Globus pallidus (tissue), 1 donor: ENCODE measurements at regions not wholly inside any gene's neighbourhood (a gene's known extent, or its start where the extent isn't known, plus 50 kb on each side); places are given as distances from the start of the nearest gene placed in this dataset.

Experiments used
- DNase-seq: peaks from one replicate; pipeline ENCODE4 v3.0.0-alpha.2; 2015; ENCODE audit warnings: low spot score

DNA sequence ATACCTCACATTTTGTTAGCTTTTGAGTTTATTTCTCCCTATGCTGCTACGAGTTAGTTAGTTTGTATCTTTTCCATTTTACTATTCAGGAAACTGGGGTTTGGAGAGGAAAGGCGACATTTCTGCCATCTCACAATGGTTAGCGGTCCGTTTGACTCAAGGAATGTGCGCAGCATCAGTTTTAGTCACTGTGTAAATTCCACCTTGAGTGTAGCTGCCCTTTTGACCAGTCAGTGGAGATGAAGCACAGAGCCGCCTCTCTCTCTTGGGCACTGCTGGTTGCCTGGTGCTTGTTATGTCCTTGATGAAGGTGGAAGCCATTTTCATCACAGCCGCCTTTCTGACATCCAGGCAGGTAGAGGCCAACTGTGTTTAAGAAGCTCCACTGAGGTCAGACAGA is 185.5 kb downstream of the SCP2D1 start:
- no peak for DNase-seq

DNA sequence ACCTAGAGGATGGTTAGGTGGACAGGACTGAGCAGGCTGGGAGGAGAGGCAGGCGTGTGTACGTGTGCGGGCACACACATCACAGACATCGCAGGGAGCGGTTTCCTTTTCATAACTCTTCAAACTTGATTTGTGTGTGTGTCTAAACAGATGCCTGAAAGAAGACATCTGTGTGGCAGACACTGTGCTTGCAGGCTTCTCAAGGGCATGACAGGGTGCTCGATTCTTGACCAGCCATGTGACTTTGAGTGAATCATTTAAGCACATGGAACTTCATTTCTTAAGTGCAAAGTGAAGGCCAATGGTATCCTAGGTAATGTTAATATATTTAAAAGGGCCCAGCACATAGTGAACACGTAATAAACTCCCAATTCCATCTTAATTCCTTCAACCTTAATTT is 186.5 kb downstream of the SCP2D1 start:
- no peak for DNase-seq

DNA sequence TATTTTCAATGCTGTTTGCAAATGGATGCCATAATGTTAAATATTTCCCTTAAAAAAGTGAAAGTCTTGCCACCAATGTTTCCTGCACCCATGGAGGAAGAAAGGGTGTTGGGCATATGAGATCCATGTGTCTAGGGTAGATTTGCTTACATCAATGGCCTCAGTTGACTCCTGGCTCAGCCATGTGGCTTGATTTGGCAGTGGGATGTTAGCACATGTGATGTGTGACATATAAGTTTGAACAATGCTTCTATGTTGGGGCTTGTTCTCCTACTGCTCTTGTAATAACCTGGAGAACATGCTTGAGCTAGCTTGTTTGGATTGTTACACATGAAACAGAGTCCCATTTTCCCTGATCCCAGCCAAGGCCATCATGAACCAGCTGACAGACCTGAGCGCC is 187.6 kb downstream of the SCP2D1 start:
- DNase-seq, result no peak

DNA sequence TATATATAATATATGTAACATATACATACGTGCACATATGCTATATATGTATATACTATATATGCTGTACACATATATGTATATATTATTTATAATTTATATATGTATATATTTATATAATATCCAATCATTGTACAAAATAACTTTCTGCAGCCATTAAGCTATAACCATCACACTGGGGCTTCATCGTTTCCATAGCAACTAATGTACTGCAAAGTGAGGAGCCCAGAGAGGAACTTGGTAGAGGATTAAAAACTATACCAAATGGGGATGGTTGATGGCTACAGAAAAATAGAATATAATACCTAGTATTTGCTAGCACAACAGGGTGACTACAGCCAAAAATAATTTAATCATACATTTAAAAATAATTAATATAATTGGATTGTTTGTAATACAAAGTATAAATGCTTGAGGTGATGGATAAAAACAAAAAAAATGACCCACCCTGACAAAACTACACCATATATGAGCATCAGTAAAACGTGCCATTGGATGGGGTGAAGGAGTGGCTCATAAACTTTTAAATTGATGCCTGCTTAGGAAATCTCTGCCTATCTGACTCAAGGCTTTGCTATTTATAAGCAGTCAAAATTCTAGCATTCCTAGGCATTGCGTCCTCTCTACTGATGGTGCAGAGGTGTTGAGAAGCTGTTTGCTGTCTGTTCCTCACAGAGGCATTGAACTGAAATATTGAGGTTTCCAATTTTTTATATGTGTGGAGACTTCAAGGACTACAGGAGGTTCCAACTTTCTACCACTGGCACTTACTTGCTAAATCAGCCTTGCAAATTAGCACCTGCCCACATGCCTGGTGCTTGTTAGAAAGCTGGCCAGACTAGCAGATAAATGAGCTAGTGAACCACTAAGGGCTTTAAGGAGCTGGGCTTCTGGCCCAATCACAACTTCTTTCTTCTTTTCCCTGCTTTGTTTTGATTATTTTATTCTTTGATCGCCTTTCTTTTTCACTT is 190.1 kb downstream of the SCP2D1 start:
- no peak for DNase-seq

DNA sequence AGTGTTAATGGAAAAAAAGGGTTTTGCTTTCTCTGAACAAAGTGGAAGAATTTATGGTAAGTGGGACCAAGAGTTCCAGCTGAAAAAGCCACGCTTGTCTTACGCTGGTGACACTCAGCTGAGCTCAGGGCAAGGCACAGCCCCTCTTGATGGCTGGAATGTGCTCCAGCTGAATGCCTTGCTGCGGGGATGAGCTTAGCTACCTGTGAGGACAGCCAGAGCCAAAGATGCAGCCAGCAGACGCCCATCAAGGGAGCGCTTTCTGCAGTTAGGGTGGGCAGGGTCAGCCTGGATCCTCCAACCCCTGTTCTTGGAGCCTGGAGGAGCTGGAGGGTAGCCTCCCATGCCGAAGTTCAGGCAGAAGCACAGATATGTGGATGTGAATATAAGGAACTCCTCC is 191.4 kb downstream of the SCP2D1 start:
- no peak for DNase-seq

DNA sequence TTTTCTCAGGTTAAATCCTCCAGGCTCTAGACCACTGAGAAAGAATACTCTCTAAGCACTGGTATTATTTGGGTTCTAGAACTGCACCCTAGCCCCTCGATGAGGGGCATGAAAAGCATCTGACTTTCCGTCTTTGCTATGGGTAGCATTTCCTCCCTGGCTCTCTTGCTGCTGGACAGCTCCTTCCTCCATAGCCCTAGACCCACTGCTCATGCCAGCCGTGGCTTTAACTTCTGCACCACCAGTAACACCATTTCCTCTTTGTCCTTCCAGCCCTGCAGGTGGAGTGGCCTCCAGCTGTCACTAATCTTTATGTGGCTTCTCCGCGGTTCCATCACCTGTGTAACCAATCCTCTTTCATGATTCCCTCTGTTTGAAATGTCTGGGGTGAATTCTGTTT is 194.9 kb downstream of the SCP2D1 start:
- no peak for DNase-seq

DNA sequence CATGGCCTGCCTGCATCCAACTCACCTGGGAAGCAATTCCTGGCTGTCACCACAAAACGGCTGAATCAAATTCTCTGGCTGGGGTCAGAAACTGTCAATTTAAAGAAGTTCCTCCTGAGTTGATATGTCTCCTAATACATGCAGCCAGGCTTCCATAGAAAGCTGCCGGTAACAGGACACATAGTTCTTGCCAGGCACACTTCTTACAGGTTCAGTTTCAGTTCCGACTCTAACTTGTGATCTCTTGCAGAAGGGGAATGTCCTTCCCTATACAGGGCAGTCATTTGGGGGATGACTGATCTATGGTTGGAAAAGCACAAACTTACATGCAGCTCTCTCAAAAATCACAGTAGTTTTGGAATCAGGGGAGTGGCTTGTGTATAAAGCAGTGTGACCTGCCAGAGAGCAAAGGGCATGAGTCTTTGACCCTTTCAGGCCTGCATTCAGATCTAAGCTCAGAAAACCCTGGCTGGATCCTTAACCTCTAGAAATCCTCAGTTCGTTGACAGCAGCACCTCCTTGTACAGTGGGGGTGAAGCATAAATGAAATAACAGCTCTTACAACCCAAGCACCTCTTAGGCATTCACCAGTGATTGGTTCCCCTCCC is 195.6 kb downstream of the SCP2D1 start:
- DNase-seq, result no peak

DNA sequence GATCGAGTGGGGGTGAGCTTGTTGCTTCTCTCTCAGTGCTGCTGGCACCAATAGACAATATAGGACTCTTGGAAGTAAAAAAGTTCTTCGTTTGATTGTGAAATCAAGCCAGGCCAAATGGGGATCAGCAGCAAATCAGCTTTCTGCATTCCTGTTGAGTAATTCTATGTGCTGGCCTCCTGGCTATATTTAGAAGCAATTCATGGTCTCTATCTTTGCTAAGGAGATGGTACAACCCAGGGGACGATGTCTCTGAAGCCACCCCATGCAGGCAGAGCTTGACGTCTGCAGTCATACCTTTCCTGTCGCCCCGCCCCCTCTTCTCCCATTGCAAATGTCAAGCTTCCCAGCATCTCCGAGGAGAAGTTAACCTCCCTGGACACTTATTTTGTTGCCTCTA is 199.1 kb downstream of the SCP2D1 start:
- peak; percentile 11 for DNase-seq

DNA sequence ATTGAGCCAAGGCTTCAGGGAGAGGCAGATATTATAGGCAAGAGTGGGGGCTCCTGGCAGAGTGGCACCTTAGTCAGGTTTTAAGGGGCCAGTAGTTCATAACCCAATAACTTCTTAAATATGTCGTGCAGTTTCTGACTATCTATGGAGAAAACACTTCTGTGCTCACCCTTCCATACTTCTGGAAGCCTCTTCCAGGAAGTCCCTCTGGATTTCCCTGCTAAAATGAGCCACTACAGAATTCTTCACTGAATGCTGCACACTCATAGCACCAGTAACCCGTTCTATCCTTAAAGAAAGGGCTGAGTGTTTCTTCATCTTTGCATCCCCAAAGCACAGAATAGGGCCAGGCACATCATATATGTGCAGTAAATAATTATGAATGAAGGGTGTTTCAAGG is 198.5 kb upstream of the SLC24A3 start:
- DNase-seq, result no peak

DNA sequence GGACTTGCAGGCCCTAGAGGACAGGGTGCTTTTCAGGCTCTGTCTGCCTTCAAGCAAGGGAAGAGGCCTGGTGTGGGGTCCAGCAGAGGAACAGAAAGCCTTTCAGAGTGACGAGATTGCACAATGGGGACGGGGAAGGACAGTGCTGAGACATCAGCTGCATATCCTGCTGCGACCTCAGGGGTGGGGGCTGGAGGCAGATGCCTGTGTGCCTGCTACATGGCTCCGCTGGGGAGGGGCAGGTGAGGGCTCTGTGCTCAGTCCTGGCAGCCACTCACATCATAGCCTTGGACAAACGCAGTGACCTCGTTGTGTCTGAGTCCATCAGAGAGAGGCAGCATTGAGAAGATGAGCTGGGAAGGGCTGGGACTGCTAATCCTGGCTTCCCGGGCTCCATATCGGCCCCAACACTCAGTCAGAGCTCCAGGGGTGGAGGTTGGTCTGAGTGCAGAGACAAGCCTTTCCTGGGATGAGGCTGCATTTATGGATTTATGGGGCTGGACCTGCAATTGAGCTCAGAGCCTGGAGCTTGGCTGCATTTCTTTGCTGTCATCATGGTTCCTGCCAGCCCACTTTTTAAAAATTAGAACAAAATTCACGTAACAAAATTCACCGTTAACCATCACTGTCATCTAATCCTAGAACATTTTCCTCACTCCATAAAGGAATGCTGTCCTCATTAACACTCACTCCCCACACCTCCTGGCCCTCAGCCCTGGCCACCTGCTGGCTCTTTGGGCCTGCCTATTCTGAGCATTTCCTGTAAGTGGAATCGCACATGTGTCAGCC is 196.9 kb upstream of the SLC24A3 start:
- DNase-seq, result no peak

DNA sequence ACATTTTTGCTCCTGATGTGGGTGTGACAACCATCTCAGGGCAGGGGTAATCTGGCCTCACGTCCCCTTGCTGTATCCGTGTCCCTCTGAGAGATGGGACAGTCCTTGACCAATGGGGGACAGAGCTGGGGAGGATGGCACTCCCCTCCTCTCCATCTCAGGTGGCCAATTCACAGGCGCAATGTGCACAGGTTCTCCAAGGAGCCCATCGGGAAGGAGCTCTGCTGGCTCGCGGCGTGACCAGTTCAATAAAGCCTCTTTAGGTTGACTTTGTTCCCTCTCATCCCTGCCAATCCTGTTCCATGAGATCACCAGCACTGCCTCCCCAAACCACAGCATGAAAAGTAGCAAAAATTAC is 196.3 kb upstream of the SLC24A3 start:
- no peak for DNase-seq

DNA sequence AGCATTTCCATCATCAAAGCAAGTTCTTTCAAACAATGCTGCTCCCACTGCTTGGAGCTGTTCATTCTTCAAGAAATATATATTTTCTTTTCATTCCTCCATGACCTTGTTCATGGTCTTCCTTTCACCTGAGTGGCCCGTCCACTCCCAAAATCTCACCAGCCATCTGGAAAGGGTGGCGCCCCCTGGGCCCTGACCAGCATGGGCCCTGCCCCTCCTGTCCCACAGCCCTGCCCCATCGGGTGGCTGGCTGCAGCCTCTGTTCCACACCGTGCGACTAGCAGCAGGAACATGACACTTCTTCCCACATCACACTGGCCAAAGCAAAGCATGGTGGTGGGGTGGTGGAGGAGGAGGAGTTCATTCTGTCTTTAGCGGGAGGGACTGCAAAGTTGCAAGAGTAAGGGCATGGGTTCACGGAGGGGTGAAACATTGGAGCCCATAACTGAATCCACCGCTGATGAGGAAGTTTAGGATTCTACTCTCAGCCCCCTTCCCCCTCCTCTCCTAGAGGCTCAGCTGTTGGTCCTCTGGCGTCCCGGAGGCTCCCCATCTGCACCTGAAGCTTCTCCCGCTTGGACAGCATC is 195.2 kb upstream of the SLC24A3 start:
- DNase-seq, result no peak

DNA sequence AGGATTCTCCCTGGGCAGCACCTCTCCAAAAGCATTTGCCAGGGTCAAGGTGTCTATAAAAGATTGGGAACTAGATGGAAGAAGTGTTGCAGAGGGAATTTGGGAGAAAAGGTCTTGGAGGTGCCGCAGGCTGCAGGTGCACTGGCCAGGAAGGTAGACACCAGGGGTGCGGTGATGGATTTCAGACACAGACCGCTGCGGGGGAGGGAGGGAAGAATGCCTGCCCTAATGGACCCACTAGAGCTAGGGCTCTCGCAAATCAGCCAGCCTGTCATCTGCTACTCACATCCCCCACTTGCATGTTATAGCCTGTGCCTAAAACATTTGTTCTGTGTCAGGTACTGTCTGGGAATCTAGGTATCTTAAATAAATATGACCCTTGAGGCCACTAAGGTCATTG is 193.6 kb upstream of the SLC24A3 start:
- no peak for DNase-seq

DNA sequence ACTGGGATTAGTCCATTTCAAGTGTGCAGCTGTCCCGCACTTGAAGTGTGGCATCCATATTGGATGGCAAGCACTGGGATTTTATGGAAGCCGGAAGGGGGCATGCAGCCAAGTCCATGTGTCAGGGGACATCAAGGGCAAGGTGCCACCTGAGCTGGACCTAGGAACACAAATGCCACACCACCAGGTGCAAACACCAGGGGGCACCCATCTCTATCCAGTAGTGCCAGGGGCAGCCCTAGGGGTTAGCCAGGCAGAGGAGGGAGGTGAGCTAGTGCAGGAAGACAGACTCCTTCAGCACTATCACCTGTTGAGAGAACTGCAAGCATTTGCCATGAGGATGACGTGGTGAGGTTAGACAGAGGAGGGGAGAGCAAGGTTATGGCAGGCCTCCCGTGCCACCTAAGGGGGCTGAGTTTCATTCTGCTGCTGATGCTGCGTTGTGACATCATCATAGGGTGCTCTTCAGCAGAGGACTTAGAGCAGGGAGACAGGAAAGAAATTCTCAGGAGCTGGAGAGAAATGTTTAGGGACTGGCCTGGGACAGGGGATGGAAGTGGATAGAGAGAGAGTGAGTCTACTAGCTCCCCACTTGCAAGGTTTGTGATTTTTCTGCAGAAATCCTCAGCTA is 192.6 kb upstream of the SLC24A3 start:
- DNase-seq, result no peak

DNA sequence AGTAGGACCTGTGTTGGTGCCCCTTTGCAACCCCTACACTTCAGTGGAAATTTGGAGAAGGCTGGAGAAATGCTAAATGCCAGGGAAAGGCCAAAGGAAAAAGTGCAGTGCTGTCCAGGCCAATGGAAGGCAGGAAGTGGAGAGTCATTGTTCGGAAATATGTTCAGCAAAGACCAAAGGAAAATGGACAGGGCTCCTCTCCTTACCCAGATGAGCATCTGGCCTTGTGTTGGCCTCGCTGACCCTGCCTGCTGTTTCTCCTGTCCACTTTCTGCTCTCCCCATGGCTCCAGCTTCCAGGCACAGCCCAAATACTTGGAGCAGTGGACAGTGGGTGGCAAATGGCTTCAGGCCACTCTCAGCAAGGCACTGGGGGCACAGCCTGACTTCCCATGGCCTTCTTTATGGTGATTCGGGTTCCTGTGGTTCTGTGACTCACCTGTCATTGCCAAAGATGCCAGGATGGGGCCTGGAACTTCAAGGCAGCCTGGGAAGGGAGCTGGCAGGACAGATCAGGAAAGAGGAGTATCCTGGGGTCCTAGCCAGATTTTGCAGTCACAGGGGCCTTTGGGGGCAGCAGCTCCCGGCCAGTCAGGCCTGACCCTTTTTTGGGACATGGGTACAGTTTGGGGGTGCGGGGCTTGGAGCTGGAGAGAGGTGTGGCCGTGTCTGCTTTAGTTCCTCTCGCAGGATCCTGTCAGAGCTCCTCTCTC is 190.9 kb upstream of the SLC24A3 start:
- DNase-seq, result no peak

DNA sequence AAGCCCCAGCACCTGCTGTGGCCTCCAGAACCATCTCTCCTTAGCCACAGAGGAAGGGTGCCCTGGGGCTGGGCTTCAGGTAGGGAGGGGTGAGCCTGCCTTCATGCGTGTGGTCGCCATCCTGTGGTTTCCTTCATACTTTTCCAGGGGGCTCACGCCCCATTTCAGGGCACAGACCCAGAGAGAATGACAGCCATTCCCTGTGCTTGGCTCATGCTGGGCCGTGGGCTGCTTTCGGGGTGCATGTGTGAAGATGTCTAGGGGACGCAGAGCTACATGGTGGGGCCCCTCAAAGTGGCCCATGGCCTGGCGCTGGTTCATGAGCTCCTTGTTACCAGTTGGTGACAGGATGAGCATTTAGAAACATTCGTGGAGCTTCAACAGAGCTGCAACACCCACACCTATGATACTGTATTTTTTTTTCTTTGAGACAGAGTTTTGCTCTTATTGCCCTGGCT is 190.3 kb upstream of the SLC24A3 start:
- DNase-seq, result no peak

DNA sequence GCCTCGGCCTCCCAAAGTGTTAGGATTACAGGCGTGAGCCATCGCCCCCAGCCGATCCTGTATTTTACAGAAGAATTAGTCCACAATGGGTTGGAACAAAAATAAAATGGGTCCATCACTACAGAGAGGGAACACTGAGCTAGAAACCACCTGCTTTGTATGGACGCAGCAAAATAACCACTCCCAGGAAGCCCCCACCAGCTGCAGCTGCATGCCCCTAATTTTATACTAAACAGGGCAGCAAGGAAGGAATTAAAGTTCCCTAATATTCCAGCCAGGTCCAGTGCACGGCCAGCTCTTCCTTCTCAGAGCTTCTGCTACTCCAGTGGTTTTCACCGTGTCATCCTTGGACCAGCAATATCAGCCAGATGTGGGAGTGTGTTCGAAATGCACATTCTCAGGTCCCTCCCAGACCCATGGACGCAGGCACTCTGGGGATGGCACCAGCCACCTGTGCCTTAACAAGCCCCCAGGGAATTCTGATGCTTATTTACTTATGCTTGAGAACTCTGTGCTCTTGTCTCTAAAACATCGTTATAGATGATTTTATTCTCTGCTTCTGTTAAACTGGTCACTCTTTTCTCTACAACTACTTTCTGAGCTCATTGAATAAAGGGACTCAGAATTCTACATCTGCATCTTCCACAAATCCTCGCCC is 189.5 kb upstream of the SLC24A3 start:
- DNase-seq, result no peak

DNA sequence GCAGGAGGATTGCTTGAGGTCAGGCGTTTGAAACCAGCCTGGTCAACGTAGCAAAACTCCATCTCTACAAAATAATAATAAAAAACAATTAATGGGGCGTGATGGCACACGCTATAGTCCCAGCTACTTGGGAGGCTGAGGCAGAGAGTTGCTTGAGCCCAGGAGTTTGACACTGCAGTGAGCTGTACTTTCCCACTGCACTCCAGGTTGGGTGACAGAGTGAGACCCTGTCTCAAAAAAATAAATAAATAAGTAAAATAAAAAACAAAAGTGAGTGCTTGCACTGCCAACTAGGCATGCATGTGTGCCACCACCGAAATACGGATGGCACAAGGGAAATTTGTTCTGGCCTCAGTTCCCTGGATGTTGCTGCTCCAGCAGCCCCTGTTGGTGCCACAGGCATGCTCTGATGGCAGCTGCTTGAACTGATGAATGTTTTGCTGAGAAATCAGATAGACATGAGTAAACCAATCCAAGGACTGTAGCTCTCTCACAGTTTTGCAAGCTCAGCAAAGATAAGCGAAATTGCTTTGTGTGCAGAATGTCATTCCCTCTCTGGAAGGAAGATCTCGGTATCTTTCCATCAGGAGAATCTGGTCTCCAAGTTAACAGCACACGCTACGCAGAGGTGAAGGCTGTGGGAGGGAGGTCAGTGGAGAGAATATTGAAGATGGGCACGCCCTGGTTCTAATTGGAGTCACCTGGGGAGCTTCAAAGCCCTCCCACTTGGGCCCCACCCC is 188.0 kb upstream of the SLC24A3 start:
- no peak for DNase-seq

DNA sequence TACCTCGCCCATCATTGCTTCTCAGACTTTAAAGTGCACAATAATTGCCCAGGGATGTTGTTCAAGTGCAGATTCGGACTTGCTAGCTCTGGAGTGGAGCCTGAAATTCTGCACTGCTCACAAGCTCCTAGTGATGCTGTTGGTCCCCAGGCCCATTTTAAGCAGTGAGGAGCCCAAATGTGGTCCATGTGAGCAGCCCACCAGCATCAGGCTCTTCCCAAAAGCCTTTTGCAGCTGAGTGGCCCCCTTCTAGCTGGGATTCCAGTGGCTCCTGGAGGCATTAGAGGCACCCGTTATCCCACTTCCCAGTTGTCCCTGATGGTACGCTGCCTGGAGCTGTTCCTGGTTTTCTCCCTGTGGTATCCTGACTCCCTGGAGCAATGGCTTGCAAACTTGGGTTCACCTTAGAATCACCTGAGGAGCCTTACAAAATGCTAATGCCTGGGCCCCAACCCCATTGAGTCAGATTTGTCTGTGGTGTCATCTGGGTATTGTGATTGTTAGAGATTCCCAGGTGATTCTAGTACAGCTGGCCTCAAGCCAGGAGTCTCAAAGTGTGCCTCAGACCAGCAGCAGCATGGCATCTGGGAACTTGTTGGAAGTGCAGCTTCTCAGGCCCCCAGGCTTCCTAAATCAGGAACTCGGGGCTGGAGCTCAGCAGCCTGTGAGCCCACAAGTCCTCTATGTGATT is 186.9 kb upstream of the SLC24A3 start:
- no peak for DNase-seq
